A673 (cell line): ENCODE measurements at regions not wholly inside any gene's neighbourhood (a gene's known extent, or its start where the extent isn't known, plus 50 kb on each side); places are given as distances from the start of the nearest gene placed in this dataset.

Experiments
- EZH2 ChIP-seq: fragments of 200-600 bp; sonication (generic); IDR thresholded peaks from 2 replicates; pipeline ENCODE4 v1.6.1; 2017; ENCODE audit warnings: borderline replicate concordance, low read depth, mild to moderate bottlenecking, mixed read lengths, antibody characterized with exemption, low read length; ENCODE audit not compliant: poor library complexity, severe bottlenecking
- TF ChIP-seq, protein P1 (sequence below): fragments of 300-800, 200-600 bp; sonication (generic); conservative IDR thresholded peaks from 2 replicates; pipeline ENCODE4 v1.5.1; 2017; ENCODE audit warnings: low read depth, mild to moderate bottlenecking, antibody characterized with exemption, low read length, moderate library complexity, mixed read lengths

GRCh38 chr21:26709090-26709489 is 136.0 kb upstream of the CYYR1 start:
- TF ChIP-seq, protein P1, sequence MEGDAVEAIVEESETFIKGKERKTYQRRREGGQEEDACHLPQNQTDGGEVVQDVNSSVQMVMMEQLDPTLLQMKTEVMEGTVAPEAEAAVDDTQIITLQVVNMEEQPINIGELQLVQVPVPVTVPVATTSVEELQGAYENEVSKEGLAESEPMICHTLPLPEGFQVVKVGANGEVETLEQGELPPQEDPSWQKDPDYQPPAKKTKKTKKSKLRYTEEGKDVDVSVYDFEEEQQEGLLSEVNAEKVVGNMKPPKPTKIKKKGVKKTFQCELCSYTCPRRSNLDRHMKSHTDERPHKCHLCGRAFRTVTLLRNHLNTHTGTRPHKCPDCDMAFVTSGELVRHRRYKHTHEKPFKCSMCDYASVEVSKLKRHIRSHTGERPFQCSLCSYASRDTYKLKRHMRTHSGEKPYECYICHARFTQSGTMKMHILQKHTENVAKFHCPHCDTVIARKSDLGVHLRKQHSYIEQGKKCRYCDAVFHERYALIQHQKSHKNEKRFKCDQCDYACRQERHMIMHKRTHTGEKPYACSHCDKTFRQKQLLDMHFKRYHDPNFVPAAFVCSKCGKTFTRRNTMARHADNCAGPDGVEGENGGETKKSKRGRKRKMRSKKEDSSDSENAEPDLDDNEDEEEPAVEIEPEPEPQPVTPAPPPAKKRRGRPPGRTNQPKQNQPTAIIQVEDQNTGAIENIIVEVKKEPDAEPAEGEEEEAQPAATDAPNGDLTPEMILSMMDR: no peak
- TF ChIP-seq EZH2: no peak
